NB4 (cell line): ENCODE measurements at regions not wholly inside any gene's neighbourhood (a gene's known extent, or its start where the extent isn't known, plus 50 kb on each side); places are given as distances from the start of the nearest gene placed in this dataset.
A peak's percentile ranks its signal among the peaks of the same experiment; 100 is the strongest.

Source experiments
- DNase-seq: peaks from one replicate; pipeline ENCODE4 v3.0.0; 2010; ENCODE audit warnings: low read depth
- H3K4me3 ChIP-seq: one replicate; pipeline ENCODE4 v1.5.1; 2011; ENCODE audit warnings: mild to moderate bottlenecking, low read depth, low read length, moderate library complexity
- CTCF ChIP-seq: IDR thresholded peaks from one replicate; pipeline ENCODE4 v1.5.1; 2012; ENCODE audit warnings: low read depth, low read length
- MAX ChIP-seq: IDR thresholded peaks from 2 replicates; pipeline ENCODE4 v1.6.1; 2011; ENCODE audit warnings: low read depth, low read length
- MYC ChIP-seq: IDR thresholded peaks from 2 replicates; pipeline ENCODE4 v1.6.1; 2011; ENCODE audit warnings: low read depth, low read length
- POLR2A ChIP-seq: IDR thresholded peaks from 2 replicates; pipeline ENCODE4 v1.6.1; 2011; ENCODE audit warnings: mild to moderate bottlenecking; ENCODE audit not compliant: insufficient read length; ENCODE audit errors: extremely low read depth

GRCh38 chr2:15840969-15841368 lies 99.4 kb upstream of the MYCN start:
- TF ChIP-seq POLR2A (no peak), CTCF (no peak), MYC (no peak)
- DNase-seq = no peak
- no peak overlapping the region for H3K4me3 ChIP-seq

GRCh38 chr2:15841776-15842560 lies 98.4 kb upstream of the MYCN start:
- no peak for TF ChIP-seq CTCF
- no peak for TF ChIP-seq POLR2A
- no peak for TF ChIP-seq MAX
- TF ChIP-seq MYC = no peak
- H3K4me3 ChIP-seq = no peak overlapping the region
- DNase-seq = no peak

- TF ChIP-seq POLR2A = no peak
- TF ChIP-seq CTCF = no peak
- TF ChIP-seq MAX = no peak
- TF ChIP-seq MYC = no peak
- DNase-seq = no peak
- no peak overlapping the region for H3K4me3 ChIP-seq
Observed at GRCh38 chr2:15842758-15843666, 97.3 kb upstream of the MYCN start.

- TF ChIP-seq CTCF (no peak), MYC (no peak), POLR2A (no peak), MAX (no peak)
- H3K4me3 ChIP-seq = no peak overlapping the region
- peak; percentile 8 for DNase-seq
Observed at GRCh38 chr2:15844211-15844801, 96.0 kb upstream of the MYCN start.

GRCh38 chr2:15845294-15845693 lies 95.1 kb upstream of the MYCN start:
- no peak overlapping the region for H3K4me3 ChIP-seq
- no peak for DNase-seq
- TF ChIP-seq POLR2A (no peak), CTCF (no peak), MAX (no peak), MYC (no peak)
